Erythroblast (primary cell): ENCODE measurements at regions not wholly inside any gene's neighbourhood (a gene's known extent, or its start where the extent isn't known, plus 50 kb on each side); places are given as distances from the start of the nearest gene placed in this dataset.

ENCODE experiments used
- GATA1 ChIP-seq: IDR thresholded peaks from 2 replicates; pipeline ENCODE4 v1.6.1; 2011; ENCODE audit warnings: low read depth, mild to moderate bottlenecking, control low read depth, low read length, moderate library complexity
- POLR2A ChIP-seq: IDR thresholded peaks from 2 replicates; pipeline ENCODE4 v1.6.1; 2011; ENCODE audit warnings: mild to moderate bottlenecking, low read length

GRCh38 chr17:77422104-77422747 is 281.5 kb downstream of the SEC14L1 start:
- TF ChIP-seq POLR2A = no peak
- no peak for TF ChIP-seq GATA1
